GM23338 (cell line): ENCODE measurements at regions not wholly inside any gene's neighbourhood (a gene's known extent, or its start where the extent isn't known, plus 50 kb on each side); places are given as distances from the start of the nearest gene placed in this dataset.

Experiments used
- CREB1 ChIP-seq: fragments of 250-450 bp; sonication (Bioruptor Pico); IDR thresholded peaks from 2 replicates; pipeline ENCODE4 v1.5.0; 2020; ENCODE audit warnings: low read depth, mild to moderate bottlenecking, moderate library complexity
- STAT1 ChIP-seq: IDR thresholded peaks from one replicate; pipeline ENCODE4 v1.6.1; 2016; ENCODE audit warnings: antibody characterized with exemption; ENCODE audit not compliant: unreplicated experiment
- ZNF331 ChIP-seq: fragments of 250-450 bp; sonication (Bioruptor Pico); IDR thresholded peaks from 2 replicates; pipeline ENCODE4 v1.5.0; 2020; ENCODE audit warnings: low read depth, mild to moderate bottlenecking, moderate library complexity
- TF ChIP-seq, protein P1 (sequence below): fragments of 250-450 bp; sonication (Bioruptor Pico); IDR thresholded peaks from 2 replicates; pipeline ENCODE4 v1.5.0; 2020; ENCODE audit warnings: mild to moderate bottlenecking, moderate library complexity
- TF ChIP-seq, protein P2 (sequence below): IDR thresholded peaks from one replicate; pipeline ENCODE4 v1.6.1; 2018; ENCODE audit warnings: antibody characterized with exemption; ENCODE audit not compliant: unreplicated experiment
- TF ChIP-seq, protein P3 (sequence below), 2 experiments: fragments of 200-600 bp in 1 of 2; sonication (generic) in 1 of 2; conservative IDR thresholded peaks; 2 replicates each; pipeline versions ENCODE4 v1.5.1 to v1.6.1; 2016 to 2017; ENCODE audit warnings: antibody characterized with exemption in 2 of 2, low read depth in 2 of 2, mild to moderate bottlenecking in 2 of 2, moderate library complexity in 1 of 2

DNA sequence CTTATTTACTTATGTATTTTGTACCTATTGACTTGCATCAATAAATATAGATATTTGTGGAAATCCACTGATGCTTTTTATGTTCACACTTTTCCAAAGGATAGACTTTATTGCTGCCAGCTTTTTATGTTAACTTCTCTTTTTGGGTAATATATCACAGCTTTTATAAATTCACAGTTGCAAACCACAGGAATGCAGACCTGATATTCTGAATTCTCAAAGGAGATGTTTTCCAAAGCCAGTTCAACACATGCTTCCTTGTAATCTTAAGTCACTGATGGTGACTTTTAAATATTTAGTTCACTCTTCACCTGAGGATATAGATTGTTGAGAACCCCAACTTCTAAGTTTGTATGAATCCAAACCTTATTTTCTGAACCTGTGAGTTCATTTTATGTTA lies 223.4 kb upstream of the PRR16 start (continued):
- TF ChIP-seq, protein P1, sequence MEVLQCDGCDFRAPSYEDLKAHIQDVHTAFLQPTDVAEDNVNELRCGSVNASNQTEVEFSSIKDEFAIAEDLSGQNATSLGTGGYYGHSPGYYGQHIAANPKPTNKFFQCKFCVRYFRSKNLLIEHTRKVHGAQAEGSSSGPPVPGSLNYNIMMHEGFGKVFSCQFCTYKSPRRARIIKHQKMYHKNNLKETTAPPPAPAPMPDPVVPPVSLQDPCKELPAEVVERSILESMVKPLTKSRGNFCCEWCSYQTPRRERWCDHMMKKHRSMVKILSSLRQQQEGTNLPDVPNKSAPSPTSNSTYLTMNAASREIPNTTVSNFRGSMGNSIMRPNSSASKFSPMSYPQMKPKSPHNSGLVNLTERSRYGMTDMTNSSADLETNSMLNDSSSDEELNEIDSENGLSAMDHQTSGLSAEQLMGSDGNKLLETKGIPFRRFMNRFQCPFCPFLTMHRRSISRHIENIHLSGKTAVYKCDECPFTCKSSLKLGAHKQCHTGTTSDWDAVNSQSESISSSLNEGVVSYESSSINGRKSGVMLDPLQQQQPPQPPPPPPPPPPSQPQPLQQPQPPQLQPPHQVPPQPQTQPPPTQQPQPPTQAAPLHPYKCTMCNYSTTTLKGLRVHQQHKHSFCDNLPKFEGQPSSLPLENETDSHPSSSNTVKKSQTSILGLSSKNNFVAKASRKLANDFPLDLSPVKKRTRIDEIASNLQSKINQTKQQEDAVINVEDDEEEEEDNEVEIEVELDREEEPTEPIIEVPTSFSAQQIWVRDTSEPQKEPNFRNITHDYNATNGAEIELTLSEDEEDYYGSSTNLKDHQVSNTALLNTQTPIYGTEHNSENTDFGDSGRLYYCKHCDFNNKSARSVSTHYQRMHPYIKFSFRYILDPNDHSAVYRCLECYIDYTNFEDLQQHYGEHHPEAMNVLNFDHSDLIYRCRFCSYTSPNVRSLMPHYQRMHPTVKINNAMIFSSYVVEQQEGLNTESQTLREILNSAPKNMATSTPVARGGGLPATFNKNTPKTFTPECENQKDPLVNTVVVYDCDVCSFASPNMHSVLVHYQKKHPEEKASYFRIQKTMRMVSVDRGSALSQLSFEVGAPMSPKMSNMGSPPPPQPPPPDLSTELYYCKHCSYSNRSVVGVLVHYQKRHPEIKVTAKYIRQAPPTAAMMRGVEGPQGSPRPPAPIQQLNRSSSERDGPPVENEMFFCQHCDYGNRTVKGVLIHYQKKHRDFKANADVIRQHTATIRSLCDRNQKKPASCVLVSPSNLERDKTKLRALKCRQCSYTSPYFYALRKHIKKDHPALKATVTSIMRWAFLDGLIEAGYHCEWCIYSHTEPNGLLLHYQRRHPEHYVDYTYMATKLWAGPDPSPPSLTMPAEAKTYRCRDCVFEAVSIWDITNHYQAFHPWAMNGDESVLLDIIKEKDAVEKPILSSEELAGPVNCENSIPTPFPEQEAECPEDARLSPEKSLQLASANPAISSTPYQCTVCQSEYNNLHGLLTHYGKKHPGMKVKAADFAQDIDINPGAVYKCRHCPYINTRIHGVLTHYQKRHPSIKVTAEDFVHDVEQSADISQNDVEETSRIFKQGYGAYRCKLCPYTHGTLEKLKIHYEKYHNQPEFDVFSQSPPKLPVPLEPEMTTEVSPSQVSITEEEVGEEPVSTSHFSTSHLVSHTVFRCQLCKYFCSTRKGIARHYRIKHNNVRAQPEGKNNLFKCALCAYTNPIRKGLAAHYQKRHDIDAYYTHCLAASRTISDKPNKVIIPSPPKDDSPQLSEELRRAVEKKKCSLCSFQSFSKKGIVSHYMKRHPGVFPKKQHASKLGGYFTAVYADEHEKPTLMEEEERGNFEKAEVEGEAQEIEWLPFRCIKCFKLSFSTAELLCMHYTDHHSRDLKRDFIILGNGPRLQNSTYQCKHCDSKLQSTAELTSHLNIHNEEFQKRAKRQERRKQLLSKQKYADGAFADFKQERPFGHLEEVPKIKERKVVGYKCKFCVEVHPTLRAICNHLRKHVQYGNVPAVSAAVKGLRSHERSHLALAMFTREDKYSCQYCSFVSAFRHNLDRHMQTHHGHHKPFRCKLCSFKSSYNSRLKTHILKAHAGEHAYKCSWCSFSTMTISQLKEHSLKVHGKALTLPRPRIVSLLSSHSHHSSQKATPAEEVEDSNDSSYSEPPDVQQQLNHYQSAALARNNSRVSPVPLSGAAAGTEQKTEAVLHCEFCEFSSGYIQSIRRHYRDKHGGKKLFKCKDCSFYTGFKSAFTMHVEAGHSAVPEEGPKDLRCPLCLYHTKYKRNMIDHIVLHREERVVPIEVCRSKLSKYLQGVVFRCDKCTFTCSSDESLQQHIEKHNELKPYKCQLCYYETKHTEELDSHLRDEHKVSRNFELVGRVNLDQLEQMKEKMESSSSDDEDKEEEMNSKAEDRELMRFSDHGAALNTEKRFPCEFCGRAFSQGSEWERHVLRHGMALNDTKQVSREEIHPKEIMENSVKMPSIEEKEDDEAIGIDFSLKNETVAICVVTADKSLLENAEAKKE, result no peak
- TF ChIP-seq, protein P2, sequence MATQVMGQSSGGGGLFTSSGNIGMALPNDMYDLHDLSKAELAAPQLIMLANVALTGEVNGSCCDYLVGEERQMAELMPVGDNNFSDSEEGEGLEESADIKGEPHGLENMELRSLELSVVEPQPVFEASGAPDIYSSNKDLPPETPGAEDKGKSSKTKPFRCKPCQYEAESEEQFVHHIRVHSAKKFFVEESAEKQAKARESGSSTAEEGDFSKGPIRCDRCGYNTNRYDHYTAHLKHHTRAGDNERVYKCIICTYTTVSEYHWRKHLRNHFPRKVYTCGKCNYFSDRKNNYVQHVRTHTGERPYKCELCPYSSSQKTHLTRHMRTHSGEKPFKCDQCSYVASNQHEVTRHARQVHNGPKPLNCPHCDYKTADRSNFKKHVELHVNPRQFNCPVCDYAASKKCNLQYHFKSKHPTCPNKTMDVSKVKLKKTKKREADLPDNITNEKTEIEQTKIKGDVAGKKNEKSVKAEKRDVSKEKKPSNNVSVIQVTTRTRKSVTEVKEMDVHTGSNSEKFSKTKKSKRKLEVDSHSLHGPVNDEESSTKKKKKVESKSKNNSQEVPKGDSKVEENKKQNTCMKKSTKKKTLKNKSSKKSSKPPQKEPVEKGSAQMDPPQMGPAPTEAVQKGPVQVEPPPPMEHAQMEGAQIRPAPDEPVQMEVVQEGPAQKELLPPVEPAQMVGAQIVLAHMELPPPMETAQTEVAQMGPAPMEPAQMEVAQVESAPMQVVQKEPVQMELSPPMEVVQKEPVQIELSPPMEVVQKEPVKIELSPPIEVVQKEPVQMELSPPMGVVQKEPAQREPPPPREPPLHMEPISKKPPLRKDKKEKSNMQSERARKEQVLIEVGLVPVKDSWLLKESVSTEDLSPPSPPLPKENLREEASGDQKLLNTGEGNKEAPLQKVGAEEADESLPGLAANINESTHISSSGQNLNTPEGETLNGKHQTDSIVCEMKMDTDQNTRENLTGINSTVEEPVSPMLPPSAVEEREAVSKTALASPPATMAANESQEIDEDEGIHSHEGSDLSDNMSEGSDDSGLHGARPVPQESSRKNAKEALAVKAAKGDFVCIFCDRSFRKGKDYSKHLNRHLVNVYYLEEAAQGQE, result no peak
- TF ChIP-seq CREB1 (CRISPR knock-in tag), result no peak
- TF ChIP-seq STAT1, result no peak
- TF ChIP-seq, protein P3, sequence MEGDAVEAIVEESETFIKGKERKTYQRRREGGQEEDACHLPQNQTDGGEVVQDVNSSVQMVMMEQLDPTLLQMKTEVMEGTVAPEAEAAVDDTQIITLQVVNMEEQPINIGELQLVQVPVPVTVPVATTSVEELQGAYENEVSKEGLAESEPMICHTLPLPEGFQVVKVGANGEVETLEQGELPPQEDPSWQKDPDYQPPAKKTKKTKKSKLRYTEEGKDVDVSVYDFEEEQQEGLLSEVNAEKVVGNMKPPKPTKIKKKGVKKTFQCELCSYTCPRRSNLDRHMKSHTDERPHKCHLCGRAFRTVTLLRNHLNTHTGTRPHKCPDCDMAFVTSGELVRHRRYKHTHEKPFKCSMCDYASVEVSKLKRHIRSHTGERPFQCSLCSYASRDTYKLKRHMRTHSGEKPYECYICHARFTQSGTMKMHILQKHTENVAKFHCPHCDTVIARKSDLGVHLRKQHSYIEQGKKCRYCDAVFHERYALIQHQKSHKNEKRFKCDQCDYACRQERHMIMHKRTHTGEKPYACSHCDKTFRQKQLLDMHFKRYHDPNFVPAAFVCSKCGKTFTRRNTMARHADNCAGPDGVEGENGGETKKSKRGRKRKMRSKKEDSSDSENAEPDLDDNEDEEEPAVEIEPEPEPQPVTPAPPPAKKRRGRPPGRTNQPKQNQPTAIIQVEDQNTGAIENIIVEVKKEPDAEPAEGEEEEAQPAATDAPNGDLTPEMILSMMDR (conservative IDR thresholded peaks at IDR 0.05; ENCODE audit: low read depth in 2 of 2), result no peak
- TF ChIP-seq ZNF331 (CRISPR knock-in tag), result no peak
